HepG2 (cell line): ENCODE measurements at regions not wholly inside any gene's neighbourhood (a gene's known extent, or its start where the extent isn't known, plus 50 kb on each side); places are given as distances from the start of the nearest gene placed in this dataset.

Source experiments
- EZH2 ChIP-seq: conservative IDR thresholded peaks from 2 replicates; pipeline ENCODE4 v1.6.1; 2012; ENCODE audit warnings: mild to moderate bottlenecking, low read depth, low read length, moderate library complexity
- HDAC2 ChIP-seq: sonication (generic); formaldehyde crosslinking; IDR thresholded peaks from 2 replicates; pipeline ENCODE4 v1.4.0; 2020; ENCODE audit warnings: missing genetic modification reagents
- MLLT10 ChIP-seq: sonication (generic); formaldehyde crosslinking; IDR thresholded peaks from 2 replicates; pipeline ENCODE4 v1.4.0; 2020; ENCODE audit warnings: missing genetic modification reagents
- PRPF4 ChIP-seq: fragments of 200-400 bp; formaldehyde crosslinking; IDR thresholded peaks from 2 replicates; pipeline ENCODE4 v1.6.1; 2016; ENCODE audit warnings: low read length, low read depth; ENCODE audit not compliant: poor library complexity, severe bottlenecking
- TP53 ChIP-seq: sonication (generic); formaldehyde crosslinking; conservative IDR thresholded peaks from 2 replicates; pipeline ENCODE4 v1.4.0; 2020; ENCODE audit warnings: missing genetic modification reagents
- ZNF274 ChIP-seq: sonication (generic); formaldehyde crosslinking; IDR thresholded peaks from 2 replicates; pipeline ENCODE4 v1.5.1; 2020; ENCODE audit warnings: mild to moderate bottlenecking, missing genetic modification reagents
- TF ChIP-seq, protein P1 (sequence below): sonication (generic); formaldehyde crosslinking; IDR thresholded peaks from 2 replicates; pipeline ENCODE4 v1.5.0; 2020; ENCODE audit warnings: mild to moderate bottlenecking, missing genetic modification reagents, moderate library complexity
- TF ChIP-seq, protein P2 (sequence below): IDR thresholded peaks from 2 replicates; pipeline ENCODE4 v1.6.1; 2016

DNA sequence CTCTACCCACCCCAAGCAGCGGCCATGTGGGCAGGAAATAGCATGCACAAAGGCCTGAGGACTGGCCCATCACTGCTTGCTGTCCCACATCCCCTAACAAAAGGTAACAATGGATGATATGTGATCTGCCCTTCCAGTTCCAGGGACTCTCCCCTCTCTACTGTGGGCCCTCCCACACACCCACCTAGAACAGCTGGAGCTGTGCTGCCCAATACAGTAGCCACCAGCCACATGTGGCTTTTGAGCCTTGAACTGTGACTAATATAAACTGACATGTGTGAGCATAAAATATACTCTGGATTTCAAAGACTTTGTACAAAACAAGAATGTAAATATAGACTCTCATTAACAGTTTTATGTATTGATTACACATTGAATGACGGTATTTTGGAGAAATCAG is 78.1 kb downstream of the C5orf15 start:
- TF ChIP-seq PRPF4 (no peak), EZH2 (no peak), TP53 (no peak), MLLT10 (CRISPR knock-in tag) (no peak), HDAC2 (CRISPR knock-in tag) (no peak), ZNF274 (no peak)
- TF ChIP-seq, protein P1, sequence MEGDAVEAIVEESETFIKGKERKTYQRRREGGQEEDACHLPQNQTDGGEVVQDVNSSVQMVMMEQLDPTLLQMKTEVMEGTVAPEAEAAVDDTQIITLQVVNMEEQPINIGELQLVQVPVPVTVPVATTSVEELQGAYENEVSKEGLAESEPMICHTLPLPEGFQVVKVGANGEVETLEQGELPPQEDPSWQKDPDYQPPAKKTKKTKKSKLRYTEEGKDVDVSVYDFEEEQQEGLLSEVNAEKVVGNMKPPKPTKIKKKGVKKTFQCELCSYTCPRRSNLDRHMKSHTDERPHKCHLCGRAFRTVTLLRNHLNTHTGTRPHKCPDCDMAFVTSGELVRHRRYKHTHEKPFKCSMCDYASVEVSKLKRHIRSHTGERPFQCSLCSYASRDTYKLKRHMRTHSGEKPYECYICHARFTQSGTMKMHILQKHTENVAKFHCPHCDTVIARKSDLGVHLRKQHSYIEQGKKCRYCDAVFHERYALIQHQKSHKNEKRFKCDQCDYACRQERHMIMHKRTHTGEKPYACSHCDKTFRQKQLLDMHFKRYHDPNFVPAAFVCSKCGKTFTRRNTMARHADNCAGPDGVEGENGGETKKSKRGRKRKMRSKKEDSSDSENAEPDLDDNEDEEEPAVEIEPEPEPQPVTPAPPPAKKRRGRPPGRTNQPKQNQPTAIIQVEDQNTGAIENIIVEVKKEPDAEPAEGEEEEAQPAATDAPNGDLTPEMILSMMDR (CRISPR knock-in tag), result no peak
- TF ChIP-seq, protein P2, sequence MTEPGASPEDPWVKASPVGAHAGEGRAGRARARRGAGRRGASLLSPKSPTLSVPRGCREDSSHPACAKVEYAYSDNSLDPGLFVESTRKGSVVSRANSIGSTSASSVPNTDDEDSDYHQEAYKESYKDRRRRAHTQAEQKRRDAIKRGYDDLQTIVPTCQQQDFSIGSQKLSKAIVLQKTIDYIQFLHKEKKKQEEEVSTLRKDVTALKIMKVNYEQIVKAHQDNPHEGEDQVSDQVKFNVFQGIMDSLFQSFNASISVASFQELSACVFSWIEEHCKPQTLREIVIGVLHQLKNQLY (CRISPR knock-in tag), result no peak
